GM12892 (cell line): ENCODE measurements at regions not wholly inside any gene's neighbourhood (a gene's known extent, or its start where the extent isn't known, plus 50 kb on each side); places are given as distances from the start of the nearest gene placed in this dataset.
A peak's percentile ranks its signal among the peaks of the same experiment; 100 is the strongest.

Experiments used
- DNase-seq: peaks from one replicate; pipeline ENCODE4 v3.0.0; 2011; ENCODE audit not compliant: insufficient read length
- FAIRE-seq: peaks from 2 replicates; lab custom pipeline; 2011; peaks lifted over from hg19 to GRCh38; lab: Jason Lieb, UNC
- POLR2A ChIP-seq: IDR thresholded peaks from 2 replicates; pipeline ENCODE4 v1.6.1; 2011; ENCODE audit warnings: low read depth, low read length, control low read depth
- POLR2AphosphoS5 ChIP-seq: IDR thresholded peaks from 2 replicates; pipeline ENCODE4 v1.6.1; 2011; ENCODE audit warnings: low read depth, low read length, control low read depth
- TAF1 ChIP-seq: IDR thresholded peaks from 2 replicates; pipeline ENCODE4 v1.6.1; 2011; ENCODE audit warnings: low read depth, mild to moderate bottlenecking, control low read depth, low read length, borderline replicate concordance

DNA sequence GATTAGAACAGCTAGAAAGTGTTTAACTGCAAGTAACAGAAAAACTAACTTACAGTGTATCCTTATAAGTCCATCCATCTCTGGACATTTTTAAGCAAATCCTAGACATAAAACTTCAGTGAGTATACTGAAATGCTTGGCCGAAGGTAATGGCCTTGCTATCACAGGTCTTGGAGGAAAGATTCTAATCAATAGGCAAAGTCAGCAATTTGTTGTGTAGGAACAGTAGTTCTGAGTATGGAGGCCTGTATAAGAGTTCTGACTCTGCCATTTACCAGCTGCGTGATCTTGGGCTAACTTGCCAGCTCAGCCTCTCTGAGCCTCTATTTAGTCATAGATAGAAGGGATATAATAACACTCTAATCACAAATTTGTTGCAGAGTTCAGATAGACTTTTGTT is 328.1 kb downstream of the IL20RB start:
- TF ChIP-seq POLR2A (no peak), TAF1 (no peak), POLR2AphosphoS5 (no peak)
- DNase-seq, result no peak
- no peak for FAIRE-seq

DNA sequence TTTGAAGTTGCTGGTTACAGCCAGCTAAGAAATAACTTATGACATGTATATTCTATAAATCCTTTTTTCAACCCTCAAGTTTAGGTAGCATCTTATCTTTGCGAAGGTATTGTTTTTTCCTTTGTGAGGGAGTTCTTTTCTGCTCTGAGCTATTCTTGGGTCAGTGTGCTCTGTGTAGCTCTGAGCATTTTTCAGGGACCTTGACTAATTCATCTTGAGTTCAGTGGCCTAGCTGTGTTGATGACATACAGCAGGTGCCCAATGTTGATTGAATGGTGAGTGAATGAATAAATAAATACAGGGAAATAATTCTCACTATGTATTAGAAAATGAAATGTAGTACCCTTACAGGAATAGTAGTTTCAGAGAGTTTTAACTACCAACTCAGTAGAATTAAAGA is 335.3 kb downstream of the IL20RB start:
- TF ChIP-seq POLR2A, result no peak
- no peak for TF ChIP-seq POLR2AphosphoS5
- no peak for TF ChIP-seq TAF1
- DNase-seq (no peak), FAIRE-seq (no peak)

DNA sequence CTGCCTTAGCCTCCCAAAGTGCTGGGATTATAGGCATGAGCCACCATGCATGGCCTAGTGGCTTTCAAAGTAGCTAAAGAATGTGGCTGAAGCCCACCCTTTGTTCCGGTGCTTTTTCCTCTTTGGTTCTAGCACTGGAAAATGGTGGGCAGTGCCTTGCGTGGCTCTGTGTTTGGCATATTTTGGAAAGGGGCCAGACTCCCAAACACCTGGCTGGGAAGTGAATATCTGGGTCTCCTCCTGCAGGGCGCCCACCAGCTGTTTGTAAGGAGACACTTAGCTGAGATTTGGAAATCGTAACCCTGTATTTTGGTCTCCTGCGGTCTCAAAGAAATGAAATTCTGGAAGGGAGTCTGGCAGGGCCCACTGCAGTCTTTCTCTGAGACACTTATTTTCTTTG is 336.4 kb downstream of the IL20RB start:
- DNase-seq (no peak), FAIRE-seq (no peak)
- TF ChIP-seq POLR2A (no peak), POLR2AphosphoS5 (no peak), TAF1 (no peak)

DNA sequence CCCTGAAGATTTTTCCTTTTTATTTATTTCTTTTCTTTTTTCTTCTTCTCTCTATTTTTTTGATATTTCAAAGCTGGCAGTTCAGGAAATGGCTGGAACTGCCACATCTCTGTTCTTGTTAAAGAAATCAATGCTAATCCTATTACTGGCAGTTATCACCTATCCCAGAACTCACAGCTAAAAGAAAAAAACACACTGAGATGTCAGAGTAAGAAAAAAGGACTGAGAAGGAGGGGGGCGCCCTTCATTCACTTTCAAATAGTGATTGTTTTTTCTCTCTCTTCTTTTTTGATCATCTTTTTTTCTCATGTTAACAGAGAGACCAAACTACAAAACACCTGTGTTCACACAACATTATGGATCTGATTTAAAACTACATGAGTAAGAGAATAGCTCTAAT is 337.1 kb downstream of the IL20RB start:
- FAIRE-seq, result no peak
- TF ChIP-seq TAF1 (no peak), POLR2AphosphoS5 (no peak), POLR2A (no peak)

DNA sequence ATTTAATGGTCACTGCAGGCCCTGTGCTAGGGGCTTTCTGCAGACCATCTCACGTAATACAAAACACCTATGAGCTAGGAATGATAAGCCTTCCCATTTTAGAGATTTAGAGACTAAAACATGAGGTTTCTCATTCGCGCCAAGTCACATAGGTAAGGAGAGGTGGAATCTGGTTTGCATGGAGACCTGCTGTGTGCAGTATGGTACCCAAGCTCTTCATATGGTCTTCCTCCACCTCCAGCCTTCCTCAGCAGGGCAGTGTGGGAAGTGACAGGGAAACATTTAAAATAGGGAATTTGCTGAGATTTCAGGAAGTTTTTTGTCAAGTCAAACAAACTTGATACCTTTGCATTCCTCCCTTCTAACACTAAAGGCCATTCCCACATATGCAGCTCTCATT is 337.6 kb downstream of the IL20RB start:
- FAIRE-seq (no peak), DNase-seq (no peak)
- TF ChIP-seq POLR2AphosphoS5 (no peak), TAF1 (no peak), POLR2A (no peak)

More for the DNA sequence above, 337.1 kb downstream of the IL20RB start:
- DNase-seq, result no peak

DNA sequence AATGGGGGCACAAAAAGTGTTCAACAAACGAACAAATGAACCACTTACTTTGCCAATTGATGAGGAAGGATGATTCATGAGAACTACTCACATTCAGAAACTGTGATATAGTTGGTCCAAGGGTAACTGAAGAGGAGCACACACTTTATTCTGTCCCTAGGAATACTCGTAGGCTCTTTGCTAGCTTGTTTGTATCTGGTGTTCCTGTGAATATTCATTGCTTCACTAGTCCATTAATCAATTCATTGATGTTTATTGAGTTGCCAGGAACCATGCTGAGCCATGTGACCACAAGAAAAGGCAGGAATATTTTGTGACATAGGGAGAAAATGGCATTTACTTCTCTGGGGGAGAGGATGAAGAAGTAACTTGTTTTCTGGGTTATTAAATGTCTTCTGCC is 338.3 kb downstream of the IL20RB start:
- TF ChIP-seq POLR2AphosphoS5 (no peak), TAF1 (no peak), POLR2A (no peak)
- DNase-seq, result no peak
- FAIRE-seq, result no peak

DNA sequence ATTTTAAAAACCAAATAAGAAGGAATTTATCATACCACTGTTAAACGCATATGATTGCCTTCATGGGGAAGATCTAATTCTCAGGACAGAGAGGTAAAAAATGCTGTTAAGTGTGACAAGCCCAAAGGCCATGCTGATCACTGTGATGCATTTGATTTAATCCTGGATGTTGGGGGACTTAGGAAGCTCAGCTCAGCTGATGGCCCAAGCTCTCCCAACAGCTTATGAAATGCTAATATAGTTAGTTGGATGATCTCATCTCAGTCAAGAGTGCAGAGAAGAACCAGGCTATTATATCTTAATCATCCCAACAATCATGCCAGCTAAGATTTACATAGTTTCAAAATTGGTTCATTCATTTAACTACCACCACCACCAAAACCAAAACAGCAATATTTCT is 340.0 kb downstream of the IL20RB start:
- FAIRE-seq, result no peak
- DNase-seq, result no peak
- no peak for TF ChIP-seq POLR2AphosphoS5
- TF ChIP-seq TAF1, result no peak
- TF ChIP-seq POLR2A, result no peak

DNA sequence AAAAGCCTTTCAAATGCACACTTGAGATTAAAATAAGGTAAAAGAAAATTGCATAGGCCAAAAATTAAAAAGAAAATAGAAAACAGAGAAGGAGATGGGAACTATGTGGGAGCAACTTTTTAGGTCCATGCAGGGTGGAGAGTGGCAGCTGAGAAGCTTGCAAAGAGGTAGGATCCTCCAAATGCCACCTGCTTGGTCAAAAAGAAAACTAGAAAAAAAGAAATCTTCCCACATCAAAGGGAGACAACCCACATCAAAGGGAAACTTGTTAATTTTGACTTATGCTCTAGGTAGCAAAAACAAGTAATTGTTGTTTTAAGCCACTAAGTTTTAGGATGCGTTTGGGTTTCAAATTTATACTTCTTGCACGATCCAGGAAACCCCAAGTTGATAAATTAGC is 342.9 kb downstream of the IL20RB start:
- TF ChIP-seq TAF1 (no peak), POLR2AphosphoS5 (no peak), POLR2A (no peak)
- FAIRE-seq, result no peak
- no peak for DNase-seq

DNA sequence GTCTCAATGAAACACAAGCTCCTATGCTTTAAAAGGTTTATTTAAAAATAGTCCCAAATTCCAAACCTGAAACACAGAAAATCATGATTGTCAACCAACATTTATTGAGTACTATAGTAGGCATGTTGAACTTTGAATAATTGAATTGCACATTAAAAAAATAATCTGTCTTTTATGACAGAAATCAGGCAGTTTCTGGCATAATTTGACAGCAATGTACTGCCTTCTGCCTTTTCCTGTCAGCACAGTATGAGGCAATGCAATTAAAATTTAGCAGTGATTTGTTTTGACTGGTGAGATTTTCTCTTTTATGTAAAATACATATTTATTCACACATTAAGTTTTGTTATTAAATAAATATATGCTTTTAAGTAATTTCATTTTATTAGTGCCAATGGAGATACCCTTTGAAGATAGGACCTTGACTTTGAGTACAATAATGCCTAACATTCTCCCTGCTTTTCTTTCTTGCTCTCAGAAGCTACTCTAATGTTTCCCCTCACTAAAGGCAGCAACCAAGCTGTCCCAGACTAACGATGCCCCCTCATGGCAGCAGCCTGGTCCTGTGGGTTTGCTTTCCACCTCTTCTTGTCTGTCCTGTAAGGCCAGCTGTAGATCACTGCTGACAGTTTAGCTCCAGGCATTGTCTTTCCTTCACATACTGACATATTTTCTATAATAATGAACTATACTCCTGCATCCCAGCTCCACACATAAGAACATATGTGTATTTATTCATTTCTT is 346.7 kb downstream of the IL20RB start:
- no peak for FAIRE-seq
- no peak for TF ChIP-seq POLR2AphosphoS5
- TF ChIP-seq TAF1, result no peak
- TF ChIP-seq POLR2A, result no peak
- DNase-seq, result no peak

DNA sequence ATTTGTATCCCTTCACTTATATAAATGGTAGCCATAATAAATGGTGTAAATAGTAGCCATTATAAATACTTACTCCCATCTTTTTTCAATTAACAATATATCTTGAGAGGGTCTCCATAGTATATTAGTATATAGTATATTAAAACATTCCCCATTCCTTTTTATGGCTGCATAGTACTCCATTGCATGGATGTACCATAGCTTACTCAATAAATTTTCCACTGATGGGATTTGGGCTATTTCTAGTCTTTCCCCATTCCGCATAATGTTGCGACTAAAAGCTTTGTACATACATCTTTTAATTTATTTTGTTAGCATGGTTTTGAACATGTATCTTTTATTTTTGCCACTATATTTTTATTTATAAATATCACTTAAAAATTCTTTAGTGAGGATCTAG is 366.3 kb downstream of the IL20RB start:
- no peak for DNase-seq
- TF ChIP-seq TAF1 (no peak), POLR2A (no peak), POLR2AphosphoS5 (no peak)
- no peak for FAIRE-seq

DNA sequence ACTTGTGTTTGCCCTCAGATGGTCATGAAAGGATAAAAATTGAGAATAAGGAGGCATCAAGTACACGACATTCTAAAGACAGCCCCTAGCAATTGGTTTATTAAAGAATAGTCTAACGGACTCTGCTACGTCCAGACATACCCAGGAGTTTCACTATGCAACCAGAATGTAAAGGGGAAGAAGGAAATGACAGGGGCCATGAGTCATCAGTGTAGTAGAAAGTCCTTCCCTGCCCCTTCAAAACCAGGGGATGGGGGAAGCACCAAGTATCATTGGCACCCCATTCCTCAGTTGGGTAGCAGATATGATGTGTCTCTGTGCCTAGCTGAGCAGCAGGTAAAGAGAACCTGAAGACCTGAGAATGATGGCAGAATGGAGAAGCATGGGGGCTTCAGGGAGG is 367.4 kb downstream of the IL20RB start:
- FAIRE-seq (peak; percentile 88), DNase-seq (no peak)
- TF ChIP-seq TAF1, result no peak
- no peak for TF ChIP-seq POLR2A
- TF ChIP-seq POLR2AphosphoS5, result no peak

DNA sequence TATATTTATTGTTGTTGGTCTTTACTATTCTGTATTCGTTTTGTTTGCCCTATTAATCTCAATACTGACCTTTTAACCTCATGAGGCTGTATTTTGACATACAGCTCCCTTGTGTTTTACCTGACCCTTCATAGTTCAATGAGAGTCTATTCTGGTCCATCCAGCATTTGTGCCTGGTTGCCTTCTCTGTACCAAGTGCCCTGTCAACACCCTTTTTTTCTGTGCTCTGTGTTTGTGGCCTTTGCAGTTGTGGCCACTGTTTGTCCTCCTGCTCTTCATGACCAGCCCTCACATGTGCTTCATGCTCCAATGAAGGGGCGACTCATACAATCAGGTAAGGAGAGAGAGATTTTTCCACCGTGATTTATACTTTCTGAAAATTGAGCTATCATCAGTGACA is 368.2 kb downstream of the IL20RB start:
- TF ChIP-seq POLR2AphosphoS5, result no peak
- TF ChIP-seq TAF1, result no peak
- TF ChIP-seq POLR2A, result no peak
- FAIRE-seq (no peak), DNase-seq (no peak)

DNA sequence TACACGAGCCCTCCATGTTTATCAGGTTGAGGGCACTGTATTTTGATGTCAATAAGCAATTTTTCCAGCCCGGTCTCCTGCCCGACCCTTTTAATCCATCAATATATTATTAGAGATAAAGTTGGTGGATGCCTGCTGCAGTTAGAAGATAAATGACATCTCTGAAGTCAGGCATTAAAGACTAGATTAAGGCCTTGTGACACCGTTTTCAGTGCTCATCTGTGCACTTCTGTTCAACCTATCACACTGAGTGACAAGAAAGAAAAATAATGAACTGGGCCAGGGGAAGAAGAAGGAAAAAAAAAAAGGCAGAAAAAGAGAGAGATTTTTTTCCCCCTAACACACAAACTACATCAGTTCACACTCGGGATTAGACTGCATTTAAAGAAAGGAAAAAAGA is 371.8 kb downstream of the IL20RB start:
- DNase-seq, result no peak
- peak; percentile 69 for FAIRE-seq
- TF ChIP-seq TAF1 (no peak), POLR2A (no peak), POLR2AphosphoS5 (no peak)
